ENCODE measurements at regions not wholly inside any gene's neighbourhood (a gene's known extent, or its start where the extent isn't known, plus 50 kb on each side); places are given as distances from the start of the nearest gene placed in this dataset.

DNA sequence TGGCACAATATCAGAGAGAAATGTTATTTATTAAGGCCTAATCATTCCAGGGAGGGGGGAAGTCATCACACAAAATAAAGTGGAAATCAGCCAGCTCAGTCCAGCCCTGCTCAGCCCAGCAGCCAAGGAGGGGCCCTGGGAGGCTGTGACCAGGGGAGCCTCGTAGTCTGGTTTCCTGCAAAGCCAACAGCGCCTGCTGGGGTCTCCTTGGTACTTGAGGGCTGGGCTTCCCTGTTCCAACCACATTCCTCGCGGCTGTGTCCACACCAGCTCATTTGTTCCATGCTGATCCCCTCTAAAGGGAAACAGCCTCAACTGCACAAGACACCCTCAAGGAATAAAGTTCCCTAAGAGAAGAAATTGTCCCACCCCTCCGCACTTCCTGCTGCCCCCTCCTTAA is 154.0 kb downstream of the TMEM132E start:
- no peak for DNase-seq (ENCODE audit: extremely low spot score in 2 of 2)
- intact Hi-C loops (cut with DNase I), result no loop called here

DNA sequence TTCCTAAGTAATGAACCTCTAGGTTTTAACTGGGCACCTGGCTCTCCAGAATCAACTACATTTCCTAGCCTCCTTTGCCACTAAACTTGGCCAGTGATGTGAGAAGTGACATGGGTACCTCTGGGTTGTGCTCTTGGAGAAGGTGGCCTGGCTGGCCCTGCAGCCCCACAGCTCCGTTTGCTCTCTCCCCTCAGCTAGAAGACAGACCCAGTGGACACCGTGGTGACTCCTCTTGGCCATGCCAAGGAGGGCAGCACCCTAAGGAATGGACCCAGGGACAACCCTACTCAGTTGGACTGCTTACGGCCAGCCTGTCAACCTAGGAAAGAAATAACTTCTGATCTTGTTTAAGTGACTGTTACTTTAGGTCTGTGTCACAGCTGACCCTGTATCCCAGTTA is 151.4 kb downstream of the TMEM132E start:
- Histone ChIP-seq H3K27ac (no peak overlapping the region), H3K9me3 (no peaks in the 10 kb centered on the region), H3K4me3 (no peak overlapping the region), H3K27me3 (no peaks in the 10 kb centered on the region), H3K4me1 (no peaks in the 10 kb centered on the region), H3K36me3 (no peaks in the 10 kb centered on the region)
- TF ChIP-seq, protein P1, sequence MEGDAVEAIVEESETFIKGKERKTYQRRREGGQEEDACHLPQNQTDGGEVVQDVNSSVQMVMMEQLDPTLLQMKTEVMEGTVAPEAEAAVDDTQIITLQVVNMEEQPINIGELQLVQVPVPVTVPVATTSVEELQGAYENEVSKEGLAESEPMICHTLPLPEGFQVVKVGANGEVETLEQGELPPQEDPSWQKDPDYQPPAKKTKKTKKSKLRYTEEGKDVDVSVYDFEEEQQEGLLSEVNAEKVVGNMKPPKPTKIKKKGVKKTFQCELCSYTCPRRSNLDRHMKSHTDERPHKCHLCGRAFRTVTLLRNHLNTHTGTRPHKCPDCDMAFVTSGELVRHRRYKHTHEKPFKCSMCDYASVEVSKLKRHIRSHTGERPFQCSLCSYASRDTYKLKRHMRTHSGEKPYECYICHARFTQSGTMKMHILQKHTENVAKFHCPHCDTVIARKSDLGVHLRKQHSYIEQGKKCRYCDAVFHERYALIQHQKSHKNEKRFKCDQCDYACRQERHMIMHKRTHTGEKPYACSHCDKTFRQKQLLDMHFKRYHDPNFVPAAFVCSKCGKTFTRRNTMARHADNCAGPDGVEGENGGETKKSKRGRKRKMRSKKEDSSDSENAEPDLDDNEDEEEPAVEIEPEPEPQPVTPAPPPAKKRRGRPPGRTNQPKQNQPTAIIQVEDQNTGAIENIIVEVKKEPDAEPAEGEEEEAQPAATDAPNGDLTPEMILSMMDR (IDR thresholded peaks at IDR 0.05), result no peak
- TF ChIP-seq POLR2AphosphoS5 (IDR thresholded peaks at IDR 0.05; ENCODE audit: insufficient read depth in 1 of 2, low read depth in 1 of 2) (no peak), POLR2A (IDR thresholded peaks at IDR 0.05) (no peak)
- peak in 1 of 2 donors; percentile 64 for DNase-seq (ENCODE audit: extremely low spot score in 2 of 2)
- intact Hi-C loops (cut with DNase I), result no loop called here

More for the DNA sequence above, 154.0 kb downstream of the TMEM132E start:
- no peaks in the 10 kb centered on the region for H3K4me1 ChIP-seq
- H3K4me3 ChIP-seq, result no peak overlapping the region
- no peaks in the 10 kb centered on the region for H3K36me3 ChIP-seq
- H3K27ac ChIP-seq, result no peak overlapping the region
- H3K27me3 ChIP-seq, result no peaks in the 10 kb centered on the region
- H3K9me3 ChIP-seq, result no peaks in the 10 kb centered on the region
- no peak for TF ChIP-seq POLR2AphosphoS5 (IDR thresholded peaks at IDR 0.05; ENCODE audit: insufficient read depth in 1 of 2, low read depth in 1 of 2)
- TF ChIP-seq, protein P1 (IDR thresholded peaks at IDR 0.05), result no peak
- TF ChIP-seq POLR2A (IDR thresholded peaks at IDR 0.05), result no peak

DNA sequence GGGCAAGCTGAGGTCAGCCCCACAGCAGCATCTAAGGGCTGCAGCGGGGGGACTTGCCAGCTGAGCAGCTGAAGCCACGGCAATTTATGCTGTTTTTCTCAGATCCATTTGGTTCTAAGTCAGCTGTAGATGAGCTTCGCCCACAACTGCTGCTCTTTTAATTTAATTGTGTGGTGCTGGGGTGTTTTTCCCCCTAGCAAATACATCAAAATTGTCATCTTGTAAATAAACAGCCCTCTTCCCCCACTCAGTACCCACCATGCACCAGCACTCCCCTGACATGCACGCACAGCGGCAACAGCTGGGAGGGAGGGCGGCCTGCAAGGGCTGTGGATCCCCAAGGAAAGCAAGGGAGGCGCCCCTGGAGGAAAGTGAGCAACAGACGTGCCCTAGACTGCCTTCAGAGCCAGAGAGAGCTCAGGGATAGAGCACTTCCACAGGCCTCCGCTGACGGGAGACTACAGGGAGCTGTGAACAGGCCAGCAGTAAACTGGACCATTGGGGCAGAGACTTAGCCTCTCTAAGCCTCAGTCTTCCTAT is 149.5 kb downstream of the TMEM132E start:
- H3K27me3 ChIP-seq, result no peaks in the 10 kb centered on the region
- H3K27ac ChIP-seq, result no peak overlapping the region
- DNase-seq (ENCODE audit: extremely low spot score in 2 of 2), result peak in 1 of 2 donors; percentile 34
- TF ChIP-seq, protein P1 (IDR thresholded peaks at IDR 0.05), result no peak
- TF ChIP-seq POLR2A (IDR thresholded peaks at IDR 0.05) (no peak), POLR2AphosphoS5 (IDR thresholded peaks at IDR 0.05; ENCODE audit: insufficient read depth in 1 of 2, low read depth in 1 of 2) (no peak)
- no peaks in the 10 kb centered on the region for H3K9me3 ChIP-seq
- no peaks in the 10 kb centered on the region for H3K4me1 ChIP-seq
- H3K36me3 ChIP-seq, result no peaks in the 10 kb centered on the region
- no peak overlapping the region for H3K4me3 ChIP-seq
- intact Hi-C loops (cut with DNase I), result no loop called here

DNA sequence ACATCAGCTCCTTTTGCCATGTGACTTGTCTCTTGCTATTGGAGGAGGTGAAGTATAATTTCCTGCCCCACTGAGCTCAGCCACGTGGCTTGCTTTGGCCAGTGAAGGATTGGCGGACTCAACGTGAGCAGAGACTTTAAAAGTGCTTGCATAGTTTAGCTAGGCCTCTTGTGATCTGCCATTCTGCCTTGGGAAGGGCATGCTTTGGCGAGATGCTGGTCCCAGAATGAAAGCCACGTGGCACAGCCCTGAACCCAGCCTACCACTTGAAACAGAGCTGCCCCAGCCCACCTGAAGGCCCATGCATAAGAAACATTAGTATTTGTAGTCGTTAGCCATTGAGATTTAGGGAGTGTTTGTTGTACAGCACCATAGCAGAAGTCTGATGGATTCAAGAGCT is 148.2 kb downstream of the TMEM132E start:
- no peaks in the 10 kb centered on the region for H3K4me1 ChIP-seq
- H3K9me3 ChIP-seq, result no peaks in the 10 kb centered on the region
- no peak for TF ChIP-seq POLR2AphosphoS5 (IDR thresholded peaks at IDR 0.05; ENCODE audit: insufficient read depth in 1 of 2, low read depth in 1 of 2)
- TF ChIP-seq POLR2A (IDR thresholded peaks at IDR 0.05), result no peak
- TF ChIP-seq, protein P1 (IDR thresholded peaks at IDR 0.05), result no peak
- no peak overlapping the region for H3K4me3 ChIP-seq
- H3K27me3 ChIP-seq, result no peaks in the 10 kb centered on the region
- H3K36me3 ChIP-seq, result no peaks in the 10 kb centered on the region
- DNase-seq (ENCODE audit: extremely low spot score in 2 of 2), result peak in 1 of 2 donors; percentile 64
- H3K27ac ChIP-seq, result no peak overlapping the region
- intact Hi-C loops (cut with DNase I), result no loop called here

DNA sequence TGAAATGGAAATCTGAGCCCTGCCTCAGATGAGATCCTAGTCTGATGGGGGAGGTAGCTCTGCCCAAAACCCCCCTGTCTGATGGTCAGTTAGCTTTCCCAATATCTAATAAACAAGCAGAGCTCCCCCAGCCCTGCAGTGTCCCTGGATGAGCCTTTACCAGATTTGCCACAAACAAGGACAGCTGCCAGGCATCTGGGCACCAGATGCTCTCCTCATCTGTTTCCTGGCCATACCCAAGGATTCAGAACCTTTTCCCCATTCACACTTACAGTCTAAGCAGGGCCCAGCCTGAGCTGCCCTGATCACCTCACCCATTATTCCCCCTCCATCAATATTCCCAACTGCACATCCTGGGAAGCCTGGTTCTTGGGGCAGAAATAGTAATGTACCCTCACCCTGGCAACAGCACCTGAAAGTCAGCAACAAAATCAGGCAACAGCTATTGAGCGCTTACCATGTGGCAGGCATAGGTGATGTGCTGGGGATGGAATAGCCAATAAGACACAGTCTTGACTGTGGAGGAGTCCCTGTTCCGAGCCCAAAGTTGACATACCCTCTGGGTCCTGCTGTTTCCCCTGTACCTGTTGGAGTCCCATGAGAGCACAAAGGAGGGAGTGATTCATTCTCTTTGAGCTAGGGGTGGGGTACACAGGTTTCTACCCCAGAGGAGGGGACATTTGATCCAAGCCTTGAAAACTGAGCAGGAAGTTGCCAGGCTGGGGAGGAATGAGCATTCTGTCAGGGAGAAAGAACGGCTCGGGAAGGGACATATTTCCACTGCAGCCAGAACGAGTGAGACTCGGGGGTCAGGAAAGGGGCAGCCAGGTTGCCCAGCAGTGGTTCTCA is 147.4 kb downstream of the TMEM132E start:
- Histone ChIP-seq H3K9me3 (no peaks in the 10 kb centered on the region), H3K27ac (no peak overlapping the region), H3K4me1 (no peaks in the 10 kb centered on the region), H3K4me3 (no peak overlapping the region), H3K27me3 (no peaks in the 10 kb centered on the region), H3K36me3 (no peaks in the 10 kb centered on the region)
- intact Hi-C loops (cut with DNase I), result no loop called here
- peak in 1 of 2 donors; percentile 81 for DNase-seq (ENCODE audit: extremely low spot score in 2 of 2)
- TF ChIP-seq, protein P1 (IDR thresholded peaks at IDR 0.05), result no peak
- TF ChIP-seq POLR2AphosphoS5 (IDR thresholded peaks at IDR 0.05; ENCODE audit: insufficient read depth in 1 of 2, low read depth in 1 of 2), result no peak
- TF ChIP-seq POLR2A (IDR thresholded peaks at IDR 0.05), result no peak

Data from vagina (tissue), 2 donors.